ENCODE measurements at regions not wholly inside any gene's neighbourhood (a gene's known extent, or its start where the extent isn't known, plus 50 kb on each side); places are given as distances from the start of the nearest gene placed in this dataset.
"Not testable (repeated sequence)": the region's sequence is repeated elsewhere in the genome, so short reads cannot be mapped to it uniquely, and the experiment has no call there.

- FAIRE-seq = not testable (repeated sequence)
Observed at GRCh38 chr20:5452286-5452685, 135.5 kb upstream of the PROKR2 start.

GRCh38 chr20:5451643-5452210, 135.0 kb upstream of the PROKR2 start:
- FAIRE-seq = no peak

- FAIRE-seq = peak; percentile 45
Observed at GRCh38 chr20:5448449-5449118, 131.8 kb upstream of the PROKR2 start.

GRCh38 chr20:5447188-5447587, 130.4 kb upstream of the PROKR2 start:
- no peak for FAIRE-seq

GRCh38 chr20:5445611-5446010, 128.9 kb upstream of the PROKR2 start:
- no peak for FAIRE-seq

- peak; percentile 5 for FAIRE-seq
Observed at GRCh38 chr20:5442101-5442500, 125.3 kb upstream of the PROKR2 start.

GRCh38 chr20:5434116-5434515, 117.4 kb upstream of the PROKR2 start:
- no peak for FAIRE-seq

GRCh38 chr20:5433352-5433751, 116.6 kb upstream of the PROKR2 start:
- FAIRE-seq = no peak

- FAIRE-seq = no peak
Observed at GRCh38 chr20:5432030-5432429, 115.3 kb upstream of the PROKR2 start.

GRCh38 chr20:5430670-5431069, 113.9 kb upstream of the PROKR2 start:
- no peak for FAIRE-seq

GRCh38 chr20:5426026-5426425, 109.3 kb upstream of the PROKR2 start:
- no peak for FAIRE-seq

GRCh38 chr20:5416086-5416485, 99.3 kb upstream of the PROKR2 start:
- no peak for FAIRE-seq

GRCh38 chr20:5413394-5413793, 96.6 kb upstream of the PROKR2 start:
- no peak for FAIRE-seq

- no peak for FAIRE-seq
Observed at GRCh38 chr20:5410470-5410869, 93.7 kb upstream of the PROKR2 start.

GRCh38 chr20:5402903-5403531, 86.3 kb upstream of the PROKR2 start:
- FAIRE-seq = no peak

- no peak for FAIRE-seq
Observed at GRCh38 chr20:5401277-5401875, 84.6 kb upstream of the PROKR2 start.

- no peak for FAIRE-seq
Observed at GRCh38 chr20:5400164-5400762, 83.5 kb upstream of the PROKR2 start.

- no peak for FAIRE-seq
Observed at GRCh38 chr20:5397393-5397792, 80.6 kb upstream of the PROKR2 start.

GRCh38 chr20:5395932-5396727, 79.4 kb upstream of the PROKR2 start:
- FAIRE-seq = no peak

- FAIRE-seq = no peak
Observed at GRCh38 chr20:5393218-5393870, 76.6 kb upstream of the PROKR2 start.

- FAIRE-seq = no peak
Observed at GRCh38 chr20:5390720-5391119, 74.0 kb upstream of the PROKR2 start.

- FAIRE-seq = not testable (repeated sequence)
Observed at GRCh38 chr20:5386846-5387245, 70.1 kb upstream of the PROKR2 start.
